ENCODE measurements at regions not wholly inside any gene's neighbourhood (a gene's known extent, or its start where the extent isn't known, plus 50 kb on each side); places are given as distances from the start of the nearest gene placed in this dataset.

DNA sequence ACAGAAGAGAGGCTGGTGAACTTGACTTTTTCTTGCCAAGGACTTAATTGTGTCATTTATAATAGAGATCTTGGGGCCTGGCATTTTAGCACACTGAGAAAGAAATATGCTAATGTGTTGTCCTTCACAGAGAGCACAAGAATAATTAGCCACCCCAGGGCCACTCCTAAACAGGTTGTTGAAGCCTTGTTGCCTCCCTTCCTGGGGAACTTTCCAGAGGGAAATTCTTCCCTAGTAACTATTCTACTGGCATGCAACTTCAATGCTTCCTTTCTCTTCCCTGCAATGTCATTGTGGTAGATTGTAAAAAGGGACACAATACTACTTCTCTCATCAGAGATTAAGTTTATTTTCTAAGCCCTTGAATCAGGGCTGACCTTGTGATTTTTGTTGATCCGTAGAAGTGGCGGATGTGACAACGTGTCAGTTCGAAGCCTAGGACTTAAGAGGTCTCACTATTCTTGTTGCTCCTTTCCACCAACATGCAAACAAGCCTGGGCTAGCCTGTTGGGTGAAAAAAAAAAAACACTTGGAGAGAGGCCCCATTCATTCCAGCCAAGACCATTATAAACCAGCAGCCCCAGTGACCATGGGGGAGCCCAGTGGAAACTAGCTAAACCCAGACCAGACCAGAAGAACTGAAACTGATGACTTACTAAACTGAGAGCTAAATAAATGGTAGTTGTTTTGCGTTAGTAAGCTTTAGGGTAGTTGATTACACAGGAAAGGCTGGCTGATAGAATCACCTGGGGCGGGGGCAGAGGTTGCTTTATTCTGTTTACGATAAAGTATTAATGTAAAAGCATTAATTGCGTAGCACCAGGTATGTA, 287.2 kb downstream of the SHQ1 start:
- ChIA-PET CTCF (interaction anchor here (0.6 kb wide), 1 partner anchor 82 kb away, joined by 5 read pairs; no protein-coding TSS in a partner anchor), POLR2A (no interaction called here)
- FAIRE-seq = no peak
- no peaks in the 10 kb centered on the region for H3K9me3 ChIP-seq
- DNase-seq (ENCODE audit: low read depth in 1 of 2, low spot score in 1 of 2) = no peak
- H3K4me3 ChIP-seq = no peak overlapping the region
- no peaks in the 10 kb centered on the region for H3K4me1 ChIP-seq
- TF ChIP-seq, protein P1, sequence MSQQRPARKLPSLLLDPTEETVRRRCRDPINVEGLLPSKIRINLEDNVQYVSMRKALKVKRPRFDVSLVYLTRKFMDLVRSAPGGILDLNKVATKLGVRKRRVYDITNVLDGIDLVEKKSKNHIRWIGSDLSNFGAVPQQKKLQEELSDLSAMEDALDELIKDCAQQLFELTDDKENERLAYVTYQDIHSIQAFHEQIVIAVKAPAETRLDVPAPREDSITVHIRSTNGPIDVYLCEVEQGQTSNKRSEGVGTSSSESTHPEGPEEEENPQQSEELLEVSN (IDR thresholded peaks at IDR 0.05; ENCODE audit: borderline replicate concordance, low read depth) = no peak
- TF ChIP-seq MAFK (IDR thresholded peaks at IDR 0.05; ENCODE audit: partially characterized antibody) (no peak), GATA3 (IDR thresholded peaks at IDR 0.05; ENCODE audit: borderline replicate concordance) (no peak), KDM1A (IDR thresholded peaks at IDR 0.05; ENCODE audit: low read depth) (no peak), ZC3H11A (IDR thresholded peaks at IDR 0.05) (no peak), TFCP2L1 (CRISPR knock-in tag; IDR thresholded peaks at IDR 0.05) (no peak), MYC (IDR thresholded peaks at IDR 0.05; ENCODE audit: borderline replicate concordance, low read length) (no peak), EP300 (IDR thresholded peaks at IDR 0.05) (no peak), EHMT2 (IDR thresholded peaks at IDR 0.05; ENCODE audit: low read depth) (no peak), POLR2AphosphoS2 (conservative IDR thresholded peaks at IDR 0.05; ENCODE audit: low read length) (no peak), HOXB13 (CRISPR knock-in tag; IDR thresholded peaks at IDR 0.05; ENCODE audit: low read depth) (no peak), PHF8 (IDR thresholded peaks at IDR 0.05; ENCODE audit: borderline replicate concordance, low read depth) (no peak), HOXB5 (CRISPR knock-in tag; IDR thresholded peaks at IDR 0.05) (no peak), CBX2 (IDR thresholded peaks at IDR 0.05; ENCODE audit: borderline replicate concordance, low read depth) (no peak)
- TF ChIP-seq, protein P2, sequence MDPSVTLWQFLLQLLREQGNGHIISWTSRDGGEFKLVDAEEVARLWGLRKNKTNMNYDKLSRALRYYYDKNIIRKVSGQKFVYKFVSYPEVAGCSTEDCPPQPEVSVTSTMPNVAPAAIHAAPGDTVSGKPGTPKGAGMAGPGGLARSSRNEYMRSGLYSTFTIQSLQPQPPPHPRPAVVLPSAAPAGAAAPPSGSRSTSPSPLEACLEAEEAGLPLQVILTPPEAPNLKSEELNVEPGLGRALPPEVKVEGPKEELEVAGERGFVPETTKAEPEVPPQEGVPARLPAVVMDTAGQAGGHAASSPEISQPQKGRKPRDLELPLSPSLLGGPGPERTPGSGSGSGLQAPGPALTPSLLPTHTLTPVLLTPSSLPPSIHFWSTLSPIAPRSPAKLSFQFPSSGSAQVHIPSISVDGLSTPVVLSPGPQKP (IDR thresholded peaks at IDR 0.05; ENCODE audit: low read depth, low read length) = no peak
- TF ChIP-seq, protein P3, sequence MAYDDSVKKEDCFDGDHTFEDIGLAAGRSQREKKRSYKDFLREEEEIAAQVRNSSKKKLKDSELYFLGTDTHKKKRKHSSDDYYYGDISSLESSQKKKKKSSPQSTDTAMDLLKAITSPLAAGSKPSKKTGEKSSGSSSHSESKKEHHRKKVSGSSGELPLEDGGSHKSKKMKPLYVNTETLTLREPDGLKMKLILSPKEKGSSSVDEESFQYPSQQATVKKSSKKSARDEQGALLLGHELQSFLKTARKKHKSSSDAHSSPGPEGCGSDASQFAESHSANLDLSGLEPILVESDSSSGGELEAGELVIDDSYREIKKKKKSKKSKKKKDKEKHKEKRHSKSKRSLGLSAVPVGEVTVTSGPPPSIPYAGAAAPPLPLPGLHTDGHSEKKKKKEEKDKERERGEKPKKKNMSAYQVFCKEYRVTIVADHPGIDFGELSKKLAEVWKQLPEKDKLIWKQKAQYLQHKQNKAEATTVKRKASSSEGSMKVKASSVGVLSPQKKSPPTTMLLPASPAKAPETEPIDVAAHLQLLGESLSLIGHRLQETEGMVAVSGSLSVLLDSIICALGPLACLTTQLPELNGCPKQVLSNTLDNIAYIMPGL (CRISPR knock-in tag; IDR thresholded peaks at IDR 0.05; ENCODE audit: borderline replicate concordance) = no peak
- TF ChIP-seq, protein P4, sequence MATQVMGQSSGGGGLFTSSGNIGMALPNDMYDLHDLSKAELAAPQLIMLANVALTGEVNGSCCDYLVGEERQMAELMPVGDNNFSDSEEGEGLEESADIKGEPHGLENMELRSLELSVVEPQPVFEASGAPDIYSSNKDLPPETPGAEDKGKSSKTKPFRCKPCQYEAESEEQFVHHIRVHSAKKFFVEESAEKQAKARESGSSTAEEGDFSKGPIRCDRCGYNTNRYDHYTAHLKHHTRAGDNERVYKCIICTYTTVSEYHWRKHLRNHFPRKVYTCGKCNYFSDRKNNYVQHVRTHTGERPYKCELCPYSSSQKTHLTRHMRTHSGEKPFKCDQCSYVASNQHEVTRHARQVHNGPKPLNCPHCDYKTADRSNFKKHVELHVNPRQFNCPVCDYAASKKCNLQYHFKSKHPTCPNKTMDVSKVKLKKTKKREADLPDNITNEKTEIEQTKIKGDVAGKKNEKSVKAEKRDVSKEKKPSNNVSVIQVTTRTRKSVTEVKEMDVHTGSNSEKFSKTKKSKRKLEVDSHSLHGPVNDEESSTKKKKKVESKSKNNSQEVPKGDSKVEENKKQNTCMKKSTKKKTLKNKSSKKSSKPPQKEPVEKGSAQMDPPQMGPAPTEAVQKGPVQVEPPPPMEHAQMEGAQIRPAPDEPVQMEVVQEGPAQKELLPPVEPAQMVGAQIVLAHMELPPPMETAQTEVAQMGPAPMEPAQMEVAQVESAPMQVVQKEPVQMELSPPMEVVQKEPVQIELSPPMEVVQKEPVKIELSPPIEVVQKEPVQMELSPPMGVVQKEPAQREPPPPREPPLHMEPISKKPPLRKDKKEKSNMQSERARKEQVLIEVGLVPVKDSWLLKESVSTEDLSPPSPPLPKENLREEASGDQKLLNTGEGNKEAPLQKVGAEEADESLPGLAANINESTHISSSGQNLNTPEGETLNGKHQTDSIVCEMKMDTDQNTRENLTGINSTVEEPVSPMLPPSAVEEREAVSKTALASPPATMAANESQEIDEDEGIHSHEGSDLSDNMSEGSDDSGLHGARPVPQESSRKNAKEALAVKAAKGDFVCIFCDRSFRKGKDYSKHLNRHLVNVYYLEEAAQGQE (IDR thresholded peaks at IDR 0.05) = no peak
- TF ChIP-seq, protein P5, sequence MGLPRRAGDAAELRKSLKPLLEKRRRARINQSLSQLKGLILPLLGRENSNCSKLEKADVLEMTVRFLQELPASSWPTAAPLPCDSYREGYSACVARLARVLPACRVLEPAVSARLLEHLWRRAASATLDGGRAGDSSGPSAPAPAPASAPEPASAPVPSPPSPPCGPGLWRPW (IDR thresholded peaks at IDR 0.05) = no peak
- no peak overlapping the region for H3K4me2 ChIP-seq
- H3K27ac ChIP-seq = no peak overlapping the region
- no peak for ATAC-seq
- 85% methylated on average over 8 of the region's 8 CpGs for WGBS (ENCODE audit: missing lambda C conversion rate)
